RWPE1 (cell line): ENCODE measurements at regions not wholly inside any gene's neighbourhood (a gene's known extent, or its start where the extent isn't known, plus 50 kb on each side); places are given as distances from the start of the nearest gene placed in this dataset.

Experiments
- CTCF ChIA-PET: fragments of 350-600 bp; sonication (Branson Sonifier 250); formaldehyde crosslinking; extraction: SDS; loops from one replicate; lab custom pipeline; 2021; lab: Yijun Ruan, JAX
- POLR2A ChIA-PET: fragments of 400-600 bp; formaldehyde crosslinking; extraction: SDS; loops from one replicate; lab custom pipeline; 2020; ENCODE audit warnings: antibody characterized with exemption; ENCODE audit not compliant: low non-redundant PET; lab: Yijun Ruan, JAX
- DNase-seq: peaks from one replicate; pipeline ENCODE4 v3.0.0; 2012; ENCODE audit warnings: low spot score
- H3K27ac ChIP-seq: fragments of 450-650 bp; 2 replicates; pipeline ENCODE4 v1.5.1; 2017
- TF ChIP-seq, protein P1 (sequence below): fragments of 450-650 bp; conservative IDR thresholded peaks from 2 replicates; pipeline ENCODE4 v1.5.1; 2017; ENCODE audit warnings: low read depth, mild to moderate bottlenecking

DNA sequence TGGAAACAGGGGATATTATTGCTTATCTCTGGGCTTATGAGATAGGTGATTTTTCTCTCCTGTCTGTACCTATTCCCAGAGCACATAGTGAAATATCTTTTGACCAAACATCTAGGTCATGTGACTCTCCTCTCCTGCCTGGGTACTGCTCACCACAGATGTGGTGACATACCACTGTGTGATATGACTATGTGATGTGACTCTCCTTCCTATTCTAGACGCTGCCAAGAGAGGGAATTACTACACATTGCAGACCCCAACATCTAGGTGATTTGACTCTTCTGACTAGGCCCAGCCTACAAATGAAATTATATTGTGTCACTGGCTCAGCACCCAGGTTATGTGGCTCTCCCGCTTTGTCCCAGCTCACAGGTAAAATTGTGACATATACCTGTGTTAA is 996.3 kb upstream of the TSPY4 start:
- TF ChIP-seq, protein P1, sequence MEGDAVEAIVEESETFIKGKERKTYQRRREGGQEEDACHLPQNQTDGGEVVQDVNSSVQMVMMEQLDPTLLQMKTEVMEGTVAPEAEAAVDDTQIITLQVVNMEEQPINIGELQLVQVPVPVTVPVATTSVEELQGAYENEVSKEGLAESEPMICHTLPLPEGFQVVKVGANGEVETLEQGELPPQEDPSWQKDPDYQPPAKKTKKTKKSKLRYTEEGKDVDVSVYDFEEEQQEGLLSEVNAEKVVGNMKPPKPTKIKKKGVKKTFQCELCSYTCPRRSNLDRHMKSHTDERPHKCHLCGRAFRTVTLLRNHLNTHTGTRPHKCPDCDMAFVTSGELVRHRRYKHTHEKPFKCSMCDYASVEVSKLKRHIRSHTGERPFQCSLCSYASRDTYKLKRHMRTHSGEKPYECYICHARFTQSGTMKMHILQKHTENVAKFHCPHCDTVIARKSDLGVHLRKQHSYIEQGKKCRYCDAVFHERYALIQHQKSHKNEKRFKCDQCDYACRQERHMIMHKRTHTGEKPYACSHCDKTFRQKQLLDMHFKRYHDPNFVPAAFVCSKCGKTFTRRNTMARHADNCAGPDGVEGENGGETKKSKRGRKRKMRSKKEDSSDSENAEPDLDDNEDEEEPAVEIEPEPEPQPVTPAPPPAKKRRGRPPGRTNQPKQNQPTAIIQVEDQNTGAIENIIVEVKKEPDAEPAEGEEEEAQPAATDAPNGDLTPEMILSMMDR, result no peak
- no peak for DNase-seq
- no peak overlapping the region for H3K27ac ChIP-seq
- ChIA-PET POLR2A (no interaction called here), CTCF (no interaction called here)

DNA sequence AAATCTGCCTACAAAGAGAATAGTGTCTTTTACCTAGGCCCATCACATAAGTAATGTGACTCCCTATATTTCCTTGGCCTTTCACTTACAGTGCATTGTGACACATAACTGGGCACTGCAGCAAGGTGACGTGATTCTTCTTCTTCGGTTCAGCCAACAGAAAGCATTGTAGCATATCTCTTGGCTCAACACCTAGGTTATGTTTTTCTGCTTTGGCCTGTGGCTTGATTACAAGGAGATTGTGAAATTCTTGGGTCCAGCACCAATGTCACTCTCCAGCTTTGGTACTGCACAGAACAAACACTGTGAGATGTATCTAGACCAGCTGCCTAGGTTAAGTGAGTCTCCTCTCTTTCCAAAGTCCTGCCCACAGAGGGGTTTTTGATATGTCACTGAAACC is 995.1 kb upstream of the TSPY4 start:
- H3K27ac ChIP-seq, result no peak overlapping the region
- POLR2A ChIA-PET, result no interaction called here
- TF ChIP-seq, protein P1, result no peak
- CTCF ChIA-PET, result no interaction called here
- DNase-seq, result no peak

DNA sequence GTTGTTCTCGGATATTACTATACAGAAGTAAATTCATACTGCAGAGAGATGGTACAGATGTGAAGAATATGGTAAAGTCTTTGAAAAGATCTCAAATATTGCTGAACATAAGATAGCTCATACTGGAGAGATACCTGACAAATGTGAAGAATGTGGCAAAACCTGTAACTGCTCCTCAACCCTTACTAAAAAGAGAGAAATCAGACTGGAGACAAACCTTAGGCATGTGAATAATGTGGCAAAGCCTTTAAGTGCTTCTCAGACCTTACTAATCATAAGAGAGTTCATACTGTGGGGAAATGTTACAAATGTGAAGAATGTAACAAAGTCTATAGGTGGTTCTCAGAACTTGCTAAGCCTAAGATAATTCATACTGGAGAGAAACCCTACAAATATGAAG is 986.0 kb upstream of the TSPY4 start:
- ChIA-PET POLR2A (no interaction called here), CTCF (no interaction called here)
- no peak overlapping the region for H3K27ac ChIP-seq
- DNase-seq, result no peak
- TF ChIP-seq, protein P1, result no peak

DNA sequence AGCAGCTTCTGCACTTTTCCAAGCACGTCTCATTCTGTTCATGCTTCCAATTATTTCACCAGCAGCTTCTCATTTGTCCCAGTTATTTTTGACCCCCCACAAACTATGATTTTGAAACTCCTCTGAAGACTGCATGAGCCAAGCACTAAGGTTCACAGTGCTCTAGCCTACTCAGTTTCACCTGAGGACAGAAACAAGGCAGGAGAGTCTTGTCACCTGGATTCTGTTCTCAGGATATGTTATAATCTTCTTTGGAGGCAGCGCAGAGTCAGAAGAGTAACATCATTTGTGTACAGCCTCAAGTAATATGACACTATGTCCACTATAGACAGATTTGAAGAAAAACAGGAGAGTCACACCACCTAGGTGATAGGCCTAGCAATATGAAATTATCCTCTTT is 985.1 kb upstream of the TSPY4 start:
- CTCF ChIA-PET, result no interaction called here
- POLR2A ChIA-PET, result no interaction called here
- DNase-seq, result no peak
- TF ChIP-seq, protein P1, result no peak
- no peak overlapping the region for H3K27ac ChIP-seq

DNA sequence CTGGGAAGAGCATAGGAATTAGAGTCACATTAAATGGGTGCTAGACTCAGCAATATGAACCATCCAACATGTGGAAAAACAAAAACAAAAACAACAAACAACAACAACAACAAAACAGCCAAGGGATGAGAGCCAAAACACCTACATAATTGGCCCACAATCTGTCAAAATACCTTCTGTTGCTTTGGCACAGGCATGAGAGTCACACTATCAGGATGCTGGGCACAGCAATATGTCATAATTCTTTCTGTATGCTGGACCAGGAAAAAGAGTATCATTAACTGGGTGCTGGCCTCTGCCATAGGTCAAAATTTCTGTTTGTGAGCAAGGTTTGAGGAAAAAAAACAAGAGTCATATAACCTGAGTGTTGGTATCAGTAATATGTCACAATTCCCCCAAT is 979.1 kb upstream of the TSPY4 start:
- H3K27ac ChIP-seq, result no peak overlapping the region
- POLR2A ChIA-PET, result no interaction called here
- no peak for DNase-seq
- CTCF ChIA-PET, result no interaction called here
- TF ChIP-seq, protein P1, result no peak

DNA sequence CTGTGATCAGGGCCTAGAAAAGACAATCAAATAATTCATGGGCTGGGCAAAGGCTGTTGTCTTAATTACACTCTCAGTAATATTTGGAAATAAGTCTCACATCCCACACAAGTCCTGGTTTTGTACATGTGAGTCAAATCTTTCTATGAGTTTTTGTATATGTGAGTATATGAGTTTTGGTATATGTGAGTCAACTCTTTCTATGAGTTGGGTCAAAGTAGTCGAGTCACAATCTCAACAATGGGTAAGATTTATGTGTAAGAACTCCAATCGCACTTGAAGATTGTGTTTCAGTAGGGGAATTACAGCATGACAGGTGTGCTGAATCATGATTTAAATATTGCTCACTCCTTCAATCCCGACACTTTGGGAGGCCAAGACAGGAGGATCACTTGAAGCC is 975.5 kb upstream of the TSPY4 start:
- TF ChIP-seq, protein P1, result no peak
- no peak overlapping the region for H3K27ac ChIP-seq
- ChIA-PET CTCF (no interaction called here), POLR2A (no interaction called here)
- no peak for DNase-seq

DNA sequence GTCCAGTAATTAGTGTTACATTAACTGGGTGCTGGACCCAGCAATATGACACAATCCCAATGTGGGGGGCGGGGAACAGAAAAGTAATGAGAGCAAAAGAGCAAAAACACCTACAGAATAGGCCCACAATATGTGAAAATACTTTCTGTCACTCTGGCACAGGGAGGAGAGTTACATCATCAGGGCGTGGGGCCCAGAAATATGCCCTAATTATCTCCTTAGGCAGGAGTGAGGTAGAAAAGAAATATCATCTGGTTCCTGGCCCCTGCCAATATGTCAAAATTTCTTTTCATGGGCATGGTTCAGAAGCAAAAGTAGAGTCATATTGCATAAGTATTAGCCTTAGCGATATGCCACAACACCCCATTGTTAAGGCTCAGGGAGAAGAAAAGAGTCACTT is 959.8 kb upstream of the TSPY4 start:
- ChIA-PET POLR2A (no interaction called here), CTCF (no interaction called here)
- DNase-seq, result no peak
- H3K27ac ChIP-seq, result no peak overlapping the region
- TF ChIP-seq, protein P1, result no peak
